Stimulated activated CD4-positive, alpha-beta T cell treated with anti-CD3 and anti-CD28 coated beads, Interleukin-1b, Interleukin-23, amount 100 ng/mL, for 24 hours (primary cell): ENCODE measurements at regions not wholly inside any gene's neighbourhood (a gene's known extent, or its start where the extent isn't known, plus 50 kb on each side); places are given as distances from the start of the nearest gene placed in this dataset.

Source experiments
- DNase-seq, 4 experiments: peaks; one replicate each; pipeline ENCODE4 v3.0.0-alpha.2; 2020; ENCODE audit warnings: low read depth in 4 of 4, low spot score in 1 of 4

DNA sequence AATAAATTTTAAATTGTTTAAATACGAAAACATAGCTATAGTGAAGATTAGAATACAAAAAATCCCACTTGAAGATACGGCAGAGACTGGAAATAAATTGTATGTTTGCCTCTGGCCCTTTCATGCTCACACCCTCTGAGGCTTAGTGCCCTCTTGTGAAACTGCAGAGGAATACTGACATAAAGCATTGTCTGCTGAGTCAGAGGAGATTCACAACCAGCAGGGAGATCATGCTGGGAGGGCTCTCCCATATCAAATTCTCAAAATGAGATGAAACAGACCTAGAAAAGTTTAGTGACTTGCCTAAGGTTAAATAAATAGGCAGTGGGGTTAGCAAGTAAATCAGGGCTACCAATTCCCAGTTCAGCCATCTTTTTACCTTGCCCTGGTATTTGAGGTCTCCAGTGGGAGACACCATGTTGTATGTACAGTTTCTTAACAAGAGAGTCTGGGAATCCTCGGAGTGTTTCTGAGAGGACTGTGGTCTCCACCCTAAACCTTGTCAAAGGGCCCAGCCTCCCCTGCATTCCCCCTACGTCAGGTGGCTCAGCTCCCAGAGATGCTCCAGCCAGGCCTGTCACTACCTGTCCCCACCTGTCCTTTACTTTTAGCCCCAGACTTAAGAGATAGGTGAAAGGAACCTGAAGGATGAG lies 581.4 kb upstream of the DIPK2B start:
- no peak for DNase-seq

DNA sequence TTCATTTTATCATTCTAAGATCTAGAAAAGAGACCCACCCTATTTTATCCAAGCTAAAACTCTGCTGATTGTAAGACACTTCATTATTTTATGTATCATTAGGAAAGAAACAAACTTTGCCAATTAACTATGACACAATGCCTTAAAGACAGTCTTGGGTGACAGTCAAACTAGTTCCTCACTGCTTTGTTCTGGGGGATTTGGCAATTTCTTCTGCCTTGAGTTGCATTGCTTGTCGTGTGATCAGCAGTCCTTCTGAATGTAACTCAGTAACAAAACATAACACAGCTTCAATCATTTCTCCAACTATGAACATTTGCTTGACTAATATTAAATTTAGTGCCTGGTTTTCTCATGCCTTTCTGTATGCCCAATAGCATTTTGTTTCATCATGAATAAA lies 577.9 kb upstream of the DIPK2B start:
- DNase-seq, result no peak

DNA sequence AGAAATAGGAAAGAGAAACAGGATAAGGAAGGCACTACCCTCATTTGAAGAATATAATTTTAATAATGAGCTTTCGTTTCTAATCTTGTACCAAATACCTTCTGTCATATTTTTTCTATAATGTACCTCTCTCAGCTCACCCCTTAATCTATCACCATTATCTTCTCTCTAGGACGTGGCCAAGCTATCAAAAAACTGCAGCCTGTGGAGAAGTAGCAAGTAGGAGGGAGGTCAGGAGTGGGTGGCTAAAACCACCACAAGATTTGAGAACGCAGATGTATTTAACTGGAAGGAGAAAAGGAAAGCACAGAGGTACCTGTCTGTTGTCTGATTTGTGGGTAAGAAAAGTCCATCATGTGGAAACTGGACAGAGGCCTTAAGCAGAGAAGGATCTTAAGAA lies 576.7 kb upstream of the DIPK2B start:
- DNase-seq, result no peak

DNA sequence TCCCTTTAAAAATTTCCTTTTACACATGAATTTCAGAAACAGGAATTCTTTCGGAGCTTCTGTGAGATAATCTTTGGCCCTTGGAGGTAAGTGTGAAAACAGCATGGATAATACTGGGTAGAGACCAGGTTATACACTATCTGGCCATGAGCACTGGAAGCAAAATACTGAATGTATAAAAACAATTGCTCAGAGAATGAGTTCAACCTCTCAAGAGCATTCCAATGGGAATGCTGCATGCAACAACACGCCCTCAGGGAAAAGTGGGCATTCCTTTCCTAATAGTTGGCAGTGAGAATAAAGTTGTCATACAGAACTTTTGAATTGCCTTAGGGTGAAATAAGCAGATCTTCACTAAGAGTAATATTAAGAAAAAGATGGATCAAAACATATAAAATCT lies 574.8 kb upstream of the DIPK2B start:
- DNase-seq, result no peak

DNA sequence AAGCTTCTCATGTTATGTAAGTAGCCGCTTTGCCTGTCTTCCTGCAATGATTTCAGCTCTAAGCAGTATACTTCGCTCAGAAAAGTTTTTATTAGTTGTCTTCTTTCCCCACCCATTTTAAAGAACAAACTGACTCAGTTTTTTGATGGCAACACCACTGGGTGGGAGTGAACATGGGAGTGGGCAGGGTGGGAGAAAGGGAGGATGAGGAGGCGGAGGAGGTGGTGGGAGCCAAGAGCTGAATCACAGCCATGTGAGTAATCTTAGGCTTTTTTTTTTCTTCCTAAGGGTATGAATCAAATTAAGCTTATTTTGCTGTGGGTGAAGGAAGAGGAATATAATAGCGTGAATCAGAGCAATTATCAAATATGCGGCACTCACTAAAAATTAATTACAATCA lies 574.3 kb upstream of the DIPK2B start:
- DNase-seq, result no peak

DNA sequence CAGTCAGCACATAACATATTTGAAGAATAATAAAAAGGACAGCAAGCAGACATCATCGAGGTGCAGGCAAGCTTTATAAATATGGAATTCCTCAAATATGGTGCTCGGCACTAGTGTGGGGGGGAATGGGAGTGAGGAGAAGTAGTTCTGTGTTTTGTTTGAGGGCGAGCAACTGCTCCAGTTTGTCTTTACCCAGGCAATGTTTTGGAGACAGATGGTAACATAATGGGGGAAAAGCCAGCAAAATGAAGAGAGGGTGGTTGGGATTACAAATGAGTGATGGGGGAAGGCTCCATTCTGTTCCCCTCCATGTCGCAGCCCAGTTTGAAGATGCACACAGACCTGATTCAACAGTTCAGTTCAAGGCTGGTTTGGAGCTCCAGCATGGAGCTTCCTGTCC lies 572.9 kb upstream of the DIPK2B start:
- no peak for DNase-seq

DNA sequence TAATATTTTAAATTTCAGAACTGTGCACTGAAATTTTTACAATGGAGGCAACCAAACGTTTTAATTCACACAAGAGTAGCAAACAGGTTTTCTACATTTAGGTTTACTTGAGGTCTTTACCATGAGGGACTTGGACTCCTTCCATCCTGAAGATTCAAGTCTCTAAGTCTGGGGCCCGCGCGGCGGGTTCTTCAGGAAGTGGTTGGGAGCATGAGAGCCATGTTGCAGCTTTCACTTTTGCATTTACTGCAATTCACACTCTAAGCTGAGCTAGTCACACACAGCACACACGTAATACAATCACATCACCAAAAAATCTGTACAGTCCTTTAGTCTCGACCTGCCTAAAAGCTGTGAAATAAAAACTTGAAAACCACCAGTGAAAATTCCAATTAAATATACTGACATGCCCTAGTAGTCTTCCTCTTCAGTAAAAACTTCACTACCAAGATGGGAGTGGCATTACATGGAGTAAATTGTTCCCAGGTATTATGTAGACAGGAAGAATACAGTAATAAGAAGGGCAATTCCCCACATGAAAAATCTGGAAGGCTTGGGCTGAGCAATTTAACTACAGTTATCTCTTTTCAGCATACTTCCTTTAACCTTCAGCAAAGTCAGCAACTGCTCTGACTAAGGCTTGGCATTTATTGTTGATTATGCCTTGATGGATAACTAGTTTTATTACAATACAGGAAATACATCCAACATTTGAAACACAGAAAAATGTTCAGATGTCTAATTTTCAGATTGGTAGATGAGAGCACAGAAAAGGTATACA lies 571.1 kb upstream of the DIPK2B start:
- DNase-seq, result peak in 1 of 4 experiments; percentile 27

DNA sequence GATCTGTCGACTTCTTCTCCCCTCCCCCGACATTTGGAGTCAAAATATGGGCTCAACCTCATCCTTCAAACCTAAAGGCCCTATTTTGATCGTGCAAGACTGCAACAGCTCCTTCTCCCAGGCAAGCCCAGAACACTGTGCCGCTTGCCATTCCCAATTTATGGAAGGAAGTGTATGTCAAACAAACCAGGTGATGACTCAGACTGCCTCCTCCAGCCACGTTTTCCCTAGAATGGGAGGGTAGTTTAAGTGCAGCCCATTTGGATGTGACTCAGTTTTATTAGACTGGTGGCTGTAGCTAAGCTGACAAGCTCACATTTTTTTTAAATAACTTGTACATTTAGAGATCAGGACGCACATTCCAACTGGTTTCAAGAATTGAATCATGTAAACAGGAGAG lies 570.4 kb upstream of the DIPK2B start:
- DNase-seq, result no peak

DNA sequence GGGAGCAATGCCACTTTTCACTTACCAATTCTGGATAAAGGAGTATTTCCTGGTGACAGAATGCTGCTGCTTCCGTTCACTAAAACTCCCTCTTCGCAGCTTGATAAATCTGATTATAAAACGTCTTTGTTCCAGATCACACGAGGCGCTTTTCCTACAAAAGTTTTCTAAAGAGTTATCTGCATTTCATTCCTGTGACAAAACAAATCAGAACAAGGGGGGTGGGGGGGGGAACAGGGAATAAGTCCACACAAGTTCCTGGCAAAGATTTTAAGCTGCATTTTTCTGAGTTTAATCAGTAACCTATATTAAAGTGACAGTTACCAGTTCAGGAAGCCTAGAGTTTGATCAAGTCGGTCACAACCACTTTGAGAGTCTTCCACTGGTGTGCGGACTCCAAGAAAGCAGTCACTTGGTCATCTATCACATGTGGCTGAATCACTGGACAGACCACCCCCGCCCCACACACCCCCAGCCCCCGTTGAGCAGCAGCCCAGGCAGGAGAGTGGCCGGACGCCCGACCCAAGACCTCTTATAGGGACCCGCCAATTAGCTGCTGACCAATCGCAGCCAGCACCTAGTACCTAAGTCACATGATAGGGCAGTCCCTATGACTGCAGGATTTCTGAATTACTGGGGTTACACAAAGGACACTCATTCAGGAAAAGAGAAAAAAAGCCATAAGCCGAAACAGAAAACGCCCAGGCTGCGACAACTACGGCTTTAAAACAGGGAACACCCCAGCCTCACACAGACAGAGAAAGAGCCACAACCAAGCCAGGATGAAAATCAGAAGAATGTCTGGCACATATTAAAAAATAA lies 569.3 kb upstream of the DIPK2B start:
- DNase-seq, result peak in 1 of 4 experiments; percentile 37

DNA sequence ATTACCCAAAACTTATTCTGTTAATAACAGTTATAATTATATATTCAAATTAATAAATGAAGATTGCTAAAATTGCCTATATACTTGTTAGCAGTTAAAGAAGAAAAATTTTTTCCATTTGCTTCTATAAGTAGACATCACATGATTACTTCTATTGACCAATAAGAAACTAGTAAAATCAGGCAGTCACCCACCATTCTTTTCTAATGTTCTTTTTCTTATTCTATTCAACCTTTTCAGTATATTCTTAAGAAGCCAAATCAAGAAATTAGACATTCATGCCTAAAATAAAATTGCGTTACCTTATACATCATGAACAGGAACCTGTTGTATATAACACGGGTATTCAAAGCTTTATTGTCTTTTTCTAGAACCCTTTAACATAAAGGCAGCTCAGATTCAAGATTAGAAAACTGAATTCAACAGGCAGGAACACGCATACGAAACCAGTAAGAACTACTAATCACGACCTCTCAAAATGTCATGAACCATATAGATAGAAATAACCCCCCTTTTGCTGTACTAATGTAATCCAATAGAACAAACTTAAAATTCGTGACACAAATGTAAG lies 568.1 kb upstream of the DIPK2B start:
- no peak for DNase-seq

DNA sequence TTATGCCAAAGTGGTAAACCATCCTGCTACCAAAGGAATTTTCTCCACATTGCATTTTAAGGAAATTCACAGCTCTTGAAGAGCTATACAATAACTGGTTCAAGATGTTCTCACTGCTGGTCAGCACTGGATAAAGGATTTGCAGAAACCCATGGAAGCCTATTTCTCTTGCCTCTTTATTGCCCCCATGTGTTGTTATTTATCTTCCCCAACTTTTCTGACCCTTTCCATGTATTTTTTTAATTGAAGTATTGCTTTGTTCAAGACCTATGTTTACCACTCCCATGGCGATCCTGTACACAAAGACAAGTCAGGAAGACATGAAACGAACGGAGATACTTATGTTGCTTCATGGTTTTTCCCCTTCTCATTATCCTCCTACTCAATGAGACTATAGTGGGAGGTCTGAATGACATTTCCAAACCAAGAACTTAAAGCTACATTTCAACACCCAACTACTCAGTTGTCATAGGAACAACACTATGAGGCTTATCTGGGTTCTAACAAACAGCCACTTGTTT lies 566.4 kb upstream of the DIPK2B start:
- DNase-seq, result no peak

DNA sequence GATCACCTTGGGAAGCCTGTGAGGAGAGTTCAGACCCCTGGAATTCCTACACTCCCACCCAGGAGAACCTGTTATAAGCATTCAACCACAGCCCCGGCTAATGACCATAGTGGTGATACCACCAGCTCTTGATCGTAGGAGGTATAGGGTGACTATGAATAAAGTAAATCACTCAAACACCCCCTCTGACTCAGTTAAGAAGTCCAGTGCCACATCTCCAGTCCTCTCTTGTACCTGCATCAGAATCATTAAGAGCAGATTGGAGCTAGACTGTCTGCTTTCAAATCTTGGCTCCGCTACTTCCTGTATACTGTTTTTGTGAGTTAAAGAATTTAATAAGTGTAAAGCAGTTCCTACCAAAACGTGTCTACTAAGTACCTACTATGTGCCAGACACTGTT lies 565.1 kb upstream of the DIPK2B start:
- no peak for DNase-seq

DNA sequence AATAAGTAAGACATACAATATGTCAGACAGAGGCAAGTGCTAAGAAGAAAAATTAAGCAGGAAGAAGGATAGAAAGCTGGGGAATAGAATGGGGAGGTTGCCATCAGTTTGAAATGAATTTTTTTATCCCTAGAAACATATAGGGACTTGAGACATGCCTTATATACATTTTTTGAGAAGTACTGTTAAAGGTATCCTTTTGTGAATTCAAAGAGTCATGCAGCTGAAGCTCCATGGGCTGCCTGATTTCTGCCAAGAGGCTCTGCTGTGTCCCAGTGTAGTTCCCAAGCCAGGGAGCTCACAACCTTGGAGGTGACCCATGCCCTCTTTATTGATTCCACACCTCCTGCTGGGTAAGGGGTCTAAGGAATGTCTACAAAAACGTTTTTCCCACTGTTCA lies 564.6 kb upstream of the DIPK2B start:
- DNase-seq, result no peak

DNA sequence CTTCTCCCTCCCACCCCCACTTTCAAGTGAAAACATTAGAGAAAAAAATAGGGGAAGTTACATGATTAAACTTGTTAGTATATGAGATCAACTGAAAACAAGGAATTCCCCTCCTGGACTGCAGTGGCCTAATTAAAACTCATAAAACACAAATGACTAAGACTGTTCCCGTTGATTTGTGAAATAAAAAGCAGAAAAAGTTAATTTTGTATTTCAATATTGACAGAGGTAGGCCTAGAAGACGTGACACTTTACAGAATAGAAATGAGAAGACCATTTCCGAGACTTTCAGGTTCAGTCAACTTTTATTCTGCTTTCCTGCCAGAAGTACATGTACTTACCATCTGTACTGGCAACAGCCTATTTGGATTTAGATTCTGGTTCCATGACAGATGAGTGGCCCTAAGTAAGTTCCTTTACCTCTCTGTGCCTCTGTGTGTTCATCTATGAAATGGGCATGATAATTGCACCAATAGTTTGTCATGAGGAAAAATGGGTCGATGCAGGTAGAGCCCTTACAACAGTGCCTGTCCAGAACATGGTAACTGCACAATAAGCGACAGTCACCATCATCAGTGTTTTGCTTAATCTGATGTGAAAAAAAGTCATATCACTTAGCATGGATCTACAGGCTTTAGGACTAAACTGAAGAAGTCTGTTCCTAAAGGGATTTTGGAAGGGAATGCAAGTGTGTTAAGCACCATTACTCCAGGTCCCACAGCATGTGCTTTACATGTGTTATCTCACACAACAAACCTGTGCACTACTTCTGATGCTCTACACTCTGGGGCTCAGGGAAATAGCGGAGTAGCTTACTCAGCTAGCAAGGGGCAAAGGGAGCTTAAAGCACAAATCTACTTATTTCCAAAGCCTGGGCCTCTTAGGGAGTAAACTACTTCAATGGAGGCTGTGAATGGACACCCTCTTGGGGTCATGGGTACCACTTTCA lies 562.3 kb upstream of the DIPK2B start:
- no peak for DNase-seq

DNA sequence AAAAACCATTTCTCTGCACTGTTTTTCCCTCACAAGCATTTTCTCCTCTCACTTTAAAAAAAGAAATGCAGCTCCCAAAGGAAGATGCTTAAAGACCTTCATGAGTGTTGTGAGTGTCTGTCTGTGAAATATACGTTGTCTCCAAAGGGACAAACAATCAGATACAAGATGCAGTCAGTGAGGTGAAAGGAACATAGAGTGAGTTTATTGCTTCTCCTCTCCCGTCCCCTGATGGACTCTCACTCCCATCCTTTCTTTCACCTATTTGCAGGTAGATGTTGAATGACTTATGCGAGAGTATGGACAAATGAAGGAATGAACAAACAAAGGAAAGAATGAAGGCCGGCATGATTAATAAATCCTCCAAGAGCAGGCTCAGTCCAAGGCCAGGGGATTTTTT lies 561.2 kb upstream of the DIPK2B start:
- no peak for DNase-seq

DNA sequence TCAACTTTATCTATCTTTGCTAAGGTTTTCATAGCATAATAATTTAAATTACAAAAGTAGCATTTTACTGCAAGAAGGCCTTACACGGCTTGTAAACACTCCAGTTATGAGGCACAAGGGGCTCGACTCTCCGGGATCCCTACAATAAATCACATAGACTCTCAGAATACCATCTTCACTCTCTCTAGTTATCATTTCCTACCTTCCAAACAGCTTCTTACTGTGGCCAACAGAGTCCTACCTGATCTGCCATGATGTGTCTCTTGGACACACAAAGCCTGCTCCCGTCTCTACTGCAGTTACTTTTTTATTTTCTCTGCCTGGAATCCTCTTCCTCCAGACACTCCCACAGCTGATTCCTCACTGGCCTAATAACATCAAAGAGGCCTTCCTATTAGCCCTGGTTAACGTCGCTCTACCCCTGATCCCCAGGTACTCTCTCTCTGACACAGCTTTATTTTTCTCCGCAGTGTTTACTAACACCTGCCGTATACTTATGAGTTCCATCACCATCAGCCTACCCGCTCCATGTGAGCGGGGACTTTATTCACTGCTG lies 559.6 kb upstream of the DIPK2B start:
- no peak for DNase-seq

DNA sequence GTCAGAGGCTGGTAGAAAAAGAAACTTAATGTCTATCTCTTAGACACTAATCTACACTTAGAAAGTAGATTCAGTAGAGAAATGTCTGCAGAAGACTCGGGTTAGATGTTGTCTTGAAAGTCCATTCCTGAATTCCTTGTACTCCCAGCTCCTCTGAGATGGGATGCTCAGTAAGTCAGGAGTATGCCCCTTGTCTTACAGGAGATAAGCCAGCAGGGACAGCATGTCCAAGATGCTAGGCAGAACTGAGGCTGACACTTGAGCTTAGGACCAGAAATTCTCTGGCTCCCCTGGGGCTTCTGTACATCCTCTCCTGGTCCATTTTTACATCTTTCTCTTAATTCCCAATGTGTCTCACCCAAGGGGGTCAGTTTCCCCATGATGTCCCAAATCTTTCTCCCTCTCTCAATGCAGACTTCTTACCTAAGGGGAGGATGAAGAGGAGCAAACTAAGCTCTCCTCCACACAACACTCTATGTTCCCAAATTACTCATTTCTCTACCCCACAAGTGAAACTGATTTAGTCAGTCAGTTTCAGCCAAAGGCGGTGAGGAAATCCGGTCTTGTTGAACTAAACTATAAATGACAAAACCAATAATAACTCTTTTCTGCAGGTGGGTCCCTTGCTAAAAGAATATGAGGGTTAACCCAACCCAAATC lies 558.2 kb upstream of the DIPK2B start:
- no peak for DNase-seq

DNA sequence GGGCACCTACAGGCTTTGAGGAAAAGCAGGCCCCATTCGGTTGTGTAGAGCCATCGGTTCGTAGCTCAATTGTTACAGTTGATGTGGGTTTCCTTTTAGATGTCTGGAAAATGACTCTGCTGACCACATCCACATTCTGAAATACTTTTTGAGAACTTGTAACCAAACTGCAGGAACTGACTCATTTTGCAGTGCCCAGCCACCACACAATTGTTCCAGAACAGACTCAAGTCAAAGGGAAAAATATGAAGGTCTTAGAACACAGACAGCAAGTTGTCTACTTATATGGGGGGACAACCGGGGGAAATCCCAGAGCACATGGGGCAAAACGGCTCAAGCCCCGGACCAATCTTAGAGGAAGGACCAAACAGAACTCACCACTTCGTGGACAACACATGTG lies 557.6 kb upstream of the DIPK2B start:
- DNase-seq, result no peak

DNA sequence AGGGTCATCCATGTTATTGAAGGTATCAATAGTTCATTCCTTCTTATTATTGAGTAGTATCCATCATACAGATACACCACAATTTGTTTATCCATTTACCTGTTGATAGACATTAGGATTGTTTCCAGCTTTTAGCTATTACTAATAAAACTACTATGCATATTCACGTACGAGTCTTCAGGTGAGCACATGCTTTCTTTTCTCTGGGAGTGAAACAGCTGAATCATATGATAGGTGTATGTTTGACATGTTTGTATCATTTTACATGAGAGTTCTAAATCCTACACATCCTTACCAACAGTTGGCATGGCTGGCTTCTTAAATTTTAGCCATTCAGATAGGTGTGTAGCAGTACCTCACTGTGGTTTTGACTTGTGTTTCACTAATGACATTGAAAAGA lies 556.6 kb upstream of the DIPK2B start:
- DNase-seq, result no peak

DNA sequence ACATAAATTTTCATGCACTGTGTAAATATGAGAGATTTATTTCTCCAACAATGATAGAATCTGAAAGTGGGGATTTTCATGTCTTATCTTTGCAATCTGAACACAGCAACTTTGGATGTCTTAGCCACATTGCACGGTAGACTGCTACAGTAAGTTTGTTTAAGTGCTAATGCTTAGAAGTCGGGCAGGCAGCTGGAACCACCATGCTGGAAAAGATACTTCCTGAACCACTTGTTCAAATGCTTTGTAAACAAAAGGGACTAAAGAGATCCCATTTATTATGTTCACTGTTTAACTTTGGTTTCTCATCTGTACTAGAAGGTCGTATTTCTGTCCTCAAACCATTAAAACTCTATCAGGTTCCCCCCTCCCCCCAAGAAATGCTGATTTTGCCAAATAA lies 555.9 kb upstream of the DIPK2B start:
- DNase-seq, result no peak
